ENCODE measurements at regions not wholly inside any gene's neighbourhood (a gene's known extent, or its start where the extent isn't known, plus 50 kb on each side); places are given as distances from the start of the nearest gene placed in this dataset.

GRCh38 chr5:56545016-56545415 is 270.3 kb upstream of the MAP3K1 start:
- no peak for DNase-seq (ENCODE audit: low spot score)

- no peak for DNase-seq (ENCODE audit: low spot score)
Measured at GRCh38 chr5:56543441-56544388, 271.6 kb upstream of the MAP3K1 start.

- DNase-seq (ENCODE audit: low spot score), result no peak
Measured at GRCh38 chr5:56540266-56540665, 275.1 kb upstream of the MAP3K1 start.

- DNase-seq (ENCODE audit: low spot score), result no peak
Measured at GRCh38 chr5:56538580-56538979, 276.8 kb upstream of the MAP3K1 start.

- no peak for DNase-seq (ENCODE audit: low spot score)
Measured at GRCh38 chr5:56535347-56535746, 280.0 kb upstream of the MAP3K1 start.

- no peak for DNase-seq (ENCODE audit: low spot score)
Measured at GRCh38 chr5:56534102-56534829, 281.1 kb upstream of the MAP3K1 start.

GRCh38 chr5:56532466-56532865 is 282.9 kb upstream of the MAP3K1 start:
- DNase-seq (ENCODE audit: low spot score), result no peak

GRCh38 chr5:56530626-56531138 is 284.7 kb upstream of the MAP3K1 start:
- no peak for DNase-seq (ENCODE audit: low spot score)

GRCh38 chr5:56529666-56530430 is 285.5 kb upstream of the MAP3K1 start:
- no peak for DNase-seq (ENCODE audit: low spot score)

- DNase-seq (ENCODE audit: low spot score), result no peak
Measured at GRCh38 chr5:56527174-56527573, 288.2 kb upstream of the MAP3K1 start.

GRCh38 chr5:56525113-56525512 is 290.2 kb upstream of the MAP3K1 start:
- DNase-seq (ENCODE audit: low spot score), result no peak

- DNase-seq (ENCODE audit: low spot score), result no peak
Measured at GRCh38 chr5:56523790-56524575, 290.9 kb upstream of the ANKRD55 start.

GRCh38 chr5:56522960-56523359 is 289.8 kb upstream of the ANKRD55 start:
- no peak for DNase-seq (ENCODE audit: low spot score)

- DNase-seq (ENCODE audit: low spot score), result no peak
Measured at GRCh38 chr5:56522169-56522568, 289.0 kb upstream of the ANKRD55 start.

- no peak for DNase-seq (ENCODE audit: low spot score)
Measured at GRCh38 chr5:56520986-56521730, 288.0 kb upstream of the ANKRD55 start.

GRCh38 chr5:56518820-56519219 is 285.7 kb upstream of the ANKRD55 start:
- no peak for DNase-seq (ENCODE audit: low spot score)

- no peak for DNase-seq (ENCODE audit: low spot score)
Measured at GRCh38 chr5:56517011-56517416, 283.9 kb upstream of the ANKRD55 start.

- DNase-seq (ENCODE audit: low spot score), result no peak
Measured at GRCh38 chr5:56516441-56516840, 283.3 kb upstream of the ANKRD55 start.

GRCh38 chr5:56516035-56516434 is 282.9 kb upstream of the ANKRD55 start:
- DNase-seq (ENCODE audit: low spot score), result no peak

GRCh38 chr5:56515011-56515410 is 281.9 kb upstream of the ANKRD55 start:
- DNase-seq (ENCODE audit: low spot score), result no peak

- no peak for DNase-seq (ENCODE audit: low spot score)
Measured at GRCh38 chr5:56514245-56514644, 281.1 kb upstream of the ANKRD55 start.

Data from germinal center (tissue), 1 donor.